Neural cell (in vitro differentiated cells): ENCODE measurements at regions not wholly inside any gene's neighbourhood (a gene's known extent, or its start where the extent isn't known, plus 50 kb on each side); places are given as distances from the start of the nearest gene placed in this dataset.

Source experiments
- H2AFZ ChIP-seq: fragments of 200-600, 300-800 bp; sonication (generic), shearing (Covaris generic); 2 replicates; pipeline ENCODE4 v1.6.0; 2014; ENCODE audit warnings: low read depth, mild to moderate bottlenecking, antibody characterized with exemption, low read length, moderate library complexity
- H3F3A ChIP-seq: fragments of 200-600 bp; shearing (Covaris generic); 2 replicates; pipeline ENCODE4 v1.6.1; 2016; ENCODE audit warnings: mild to moderate bottlenecking, moderate library complexity, mixed read lengths, antibody characterized with exemption, low read length; ENCODE audit not compliant: insufficient read depth, poor library complexity, severe bottlenecking
- H3K27ac ChIP-seq: fragments of 200-600, 300-800 bp; sonication (generic), shearing (Covaris generic); 2 replicates; pipeline ENCODE4 v1.5.1; 2014; ENCODE audit warnings: mild to moderate bottlenecking, low read length, moderate library complexity
- H3K27me3 ChIP-seq: fragments of 300-800, 200-600 bp; sonication (generic), shearing (Covaris generic); 2 replicates; pipeline ENCODE4 v1.6.0; 2014; ENCODE audit warnings: mild to moderate bottlenecking, low read depth, low read length, moderate library complexity; ENCODE audit not compliant: insufficient read depth
- H3K36me3 ChIP-seq: fragments of 300-800, 200-600 bp; sonication (generic), shearing (Covaris generic); 2 replicates; pipeline ENCODE4 v1.5.1; 2014; ENCODE audit warnings: mild to moderate bottlenecking, antibody characterized with exemption, low read length, moderate library complexity; ENCODE audit not compliant: insufficient read depth
- H3K4me2 ChIP-seq: fragments of 300-800, 200-600 bp; sonication (generic), shearing (Covaris generic); 2 replicates; pipeline ENCODE4 v1.6.0; 2014; ENCODE audit warnings: mild to moderate bottlenecking, low read length
- H3K4me3 ChIP-seq: fragments of 300-800, 200-600 bp; sonication (generic), shearing (Covaris generic); 2 replicates; pipeline ENCODE4 v1.5.1; 2014; ENCODE audit warnings: mild to moderate bottlenecking, low read length, moderate library complexity
- H3K79me2 ChIP-seq: fragments of 200-600 bp; shearing (Covaris generic); replicated peaks from 2 replicates; pipeline ENCODE4 v1.6.0; 2014; ENCODE audit warnings: mild to moderate bottlenecking, low read length, moderate library complexity; ENCODE audit not compliant: insufficient read depth
- H3K9ac ChIP-seq: fragments of 300-800, 200-600 bp; sonication (generic), shearing (Covaris generic); 2 replicates; pipeline ENCODE4 v1.6.1; 2016; ENCODE audit warnings: mild to moderate bottlenecking, low read length, mixed read lengths
- H3K9me2 ChIP-seq: fragments of 200-600 bp; shearing (Covaris generic); 2 replicates; pipeline ENCODE4 v1.6.1; 2016; ENCODE audit warnings: mild to moderate bottlenecking, low read length, mixed read lengths; ENCODE audit not compliant: insufficient read depth
- H3K9me3 ChIP-seq: fragments of 200-600, 300-800 bp; sonication (generic), shearing (Covaris generic); 2 replicates; pipeline ENCODE4 v1.6.1; 2016; ENCODE audit warnings: mild to moderate bottlenecking, mixed run types, low read length, moderate library complexity, mixed read lengths
- H4K20me1 ChIP-seq: fragments of 200-600 bp; shearing (Covaris generic); 2 replicates; pipeline ENCODE4 v1.6.1; 2016; ENCODE audit warnings: mild to moderate bottlenecking, mixed run types; ENCODE audit not compliant: insufficient read depth
- EP300 ChIP-seq: fragments of 450-650 bp; conservative IDR thresholded peaks from 2 replicates; pipeline ENCODE4 v1.6.1; 2014; ENCODE audit warnings: antibody characterized with exemption, mild to moderate bottlenecking, moderate library complexity; ENCODE audit not compliant: poor library complexity, severe bottlenecking
- EZH2 ChIP-seq: fragments of 200-600, 300-800 bp; shearing (Covaris generic), sonication (generic); IDR thresholded peaks from 2 replicates; pipeline ENCODE4 v1.6.1; 2014; ENCODE audit warnings: antibody characterized with exemption, low read length, borderline replicate concordance, mild to moderate bottlenecking; ENCODE audit not compliant: insufficient read depth, poor library complexity, severe bottlenecking
- POLR2AphosphoS5 ChIP-seq: IDR thresholded peaks from 2 replicates; pipeline ENCODE4 v1.6.1; 2012
- RAD21 ChIP-seq: fragments of 450-650 bp; conservative IDR thresholded peaks from 2 replicates; pipeline ENCODE4 v1.6.1; 2014; ENCODE audit warnings: antibody characterized with exemption, mild to moderate bottlenecking, moderate library complexity
- SMC3 ChIP-seq: fragments of 450-650 bp; conservative IDR thresholded peaks from 2 replicates; pipeline ENCODE4 v1.6.1; 2014; ENCODE audit warnings: antibody characterized with exemption, mild to moderate bottlenecking, moderate library complexity; ENCODE audit not compliant: poor library complexity
- TAF1 ChIP-seq: IDR thresholded peaks from 2 replicates; pipeline ENCODE4 v1.6.1; 2012; ENCODE audit warnings: low read depth
- TF ChIP-seq, protein P1 (sequence below): fragments of 450-650 bp; IDR thresholded peaks from 2 replicates; pipeline ENCODE4 v1.5.1; 2014; ENCODE audit warnings: antibody characterized with exemption, mild to moderate bottlenecking, moderate library complexity; ENCODE audit not compliant: poor library complexity, severe bottlenecking
- TF ChIP-seq, protein P2 (sequence below): IDR thresholded peaks from 2 replicates; pipeline ENCODE4 v1.6.1; 2012; ENCODE audit warnings: borderline replicate concordance

DNA sequence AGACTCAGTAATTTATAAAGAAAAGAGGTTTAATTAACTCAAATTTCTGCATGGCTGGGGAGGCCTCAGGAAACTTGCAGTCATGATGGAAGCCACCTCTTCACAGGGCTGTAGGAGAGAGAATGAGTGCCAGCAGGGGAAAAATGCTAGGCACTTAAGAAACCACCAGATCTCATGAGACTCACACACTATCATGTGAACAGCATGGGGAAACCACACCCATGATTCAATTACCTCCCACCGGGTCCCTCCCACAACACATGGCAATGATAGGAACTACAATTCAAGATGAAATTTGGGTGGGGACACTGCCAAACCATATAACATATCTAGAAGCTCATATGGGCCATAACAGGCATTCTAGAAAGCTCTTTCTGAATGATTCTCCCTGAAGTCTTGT lies 190.3 kb downstream of the WNT5A start:
- no peaks in the 10 kb centered on the region for H3K79me2 ChIP-seq
- no peak overlapping the region for H3K4me2 ChIP-seq
- no peaks in the 10 kb centered on the region for H3K9me2 ChIP-seq
- H3K9ac ChIP-seq, result no peak overlapping the region
- no peak overlapping the region for H3K27ac ChIP-seq
- H3K4me3 ChIP-seq, result no peak overlapping the region
- H3K36me3 ChIP-seq, result no peaks in the 10 kb centered on the region
- no peaks in the 10 kb centered on the region for H4K20me1 ChIP-seq
- no peaks in the 10 kb centered on the region for H3K27me3 ChIP-seq
- H2AFZ ChIP-seq, result no peak overlapping the region
- H3F3A ChIP-seq, result no peaks in the 10 kb centered on the region
- no peak for TF ChIP-seq EZH2
- TF ChIP-seq, protein P1, sequence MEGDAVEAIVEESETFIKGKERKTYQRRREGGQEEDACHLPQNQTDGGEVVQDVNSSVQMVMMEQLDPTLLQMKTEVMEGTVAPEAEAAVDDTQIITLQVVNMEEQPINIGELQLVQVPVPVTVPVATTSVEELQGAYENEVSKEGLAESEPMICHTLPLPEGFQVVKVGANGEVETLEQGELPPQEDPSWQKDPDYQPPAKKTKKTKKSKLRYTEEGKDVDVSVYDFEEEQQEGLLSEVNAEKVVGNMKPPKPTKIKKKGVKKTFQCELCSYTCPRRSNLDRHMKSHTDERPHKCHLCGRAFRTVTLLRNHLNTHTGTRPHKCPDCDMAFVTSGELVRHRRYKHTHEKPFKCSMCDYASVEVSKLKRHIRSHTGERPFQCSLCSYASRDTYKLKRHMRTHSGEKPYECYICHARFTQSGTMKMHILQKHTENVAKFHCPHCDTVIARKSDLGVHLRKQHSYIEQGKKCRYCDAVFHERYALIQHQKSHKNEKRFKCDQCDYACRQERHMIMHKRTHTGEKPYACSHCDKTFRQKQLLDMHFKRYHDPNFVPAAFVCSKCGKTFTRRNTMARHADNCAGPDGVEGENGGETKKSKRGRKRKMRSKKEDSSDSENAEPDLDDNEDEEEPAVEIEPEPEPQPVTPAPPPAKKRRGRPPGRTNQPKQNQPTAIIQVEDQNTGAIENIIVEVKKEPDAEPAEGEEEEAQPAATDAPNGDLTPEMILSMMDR, result no peak
- no peak for TF ChIP-seq RAD21
- TF ChIP-seq, protein P2, sequence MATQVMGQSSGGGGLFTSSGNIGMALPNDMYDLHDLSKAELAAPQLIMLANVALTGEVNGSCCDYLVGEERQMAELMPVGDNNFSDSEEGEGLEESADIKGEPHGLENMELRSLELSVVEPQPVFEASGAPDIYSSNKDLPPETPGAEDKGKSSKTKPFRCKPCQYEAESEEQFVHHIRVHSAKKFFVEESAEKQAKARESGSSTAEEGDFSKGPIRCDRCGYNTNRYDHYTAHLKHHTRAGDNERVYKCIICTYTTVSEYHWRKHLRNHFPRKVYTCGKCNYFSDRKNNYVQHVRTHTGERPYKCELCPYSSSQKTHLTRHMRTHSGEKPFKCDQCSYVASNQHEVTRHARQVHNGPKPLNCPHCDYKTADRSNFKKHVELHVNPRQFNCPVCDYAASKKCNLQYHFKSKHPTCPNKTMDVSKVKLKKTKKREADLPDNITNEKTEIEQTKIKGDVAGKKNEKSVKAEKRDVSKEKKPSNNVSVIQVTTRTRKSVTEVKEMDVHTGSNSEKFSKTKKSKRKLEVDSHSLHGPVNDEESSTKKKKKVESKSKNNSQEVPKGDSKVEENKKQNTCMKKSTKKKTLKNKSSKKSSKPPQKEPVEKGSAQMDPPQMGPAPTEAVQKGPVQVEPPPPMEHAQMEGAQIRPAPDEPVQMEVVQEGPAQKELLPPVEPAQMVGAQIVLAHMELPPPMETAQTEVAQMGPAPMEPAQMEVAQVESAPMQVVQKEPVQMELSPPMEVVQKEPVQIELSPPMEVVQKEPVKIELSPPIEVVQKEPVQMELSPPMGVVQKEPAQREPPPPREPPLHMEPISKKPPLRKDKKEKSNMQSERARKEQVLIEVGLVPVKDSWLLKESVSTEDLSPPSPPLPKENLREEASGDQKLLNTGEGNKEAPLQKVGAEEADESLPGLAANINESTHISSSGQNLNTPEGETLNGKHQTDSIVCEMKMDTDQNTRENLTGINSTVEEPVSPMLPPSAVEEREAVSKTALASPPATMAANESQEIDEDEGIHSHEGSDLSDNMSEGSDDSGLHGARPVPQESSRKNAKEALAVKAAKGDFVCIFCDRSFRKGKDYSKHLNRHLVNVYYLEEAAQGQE, result no peak
- no peaks in the 10 kb centered on the region for H3K9me3 ChIP-seq

DNA sequence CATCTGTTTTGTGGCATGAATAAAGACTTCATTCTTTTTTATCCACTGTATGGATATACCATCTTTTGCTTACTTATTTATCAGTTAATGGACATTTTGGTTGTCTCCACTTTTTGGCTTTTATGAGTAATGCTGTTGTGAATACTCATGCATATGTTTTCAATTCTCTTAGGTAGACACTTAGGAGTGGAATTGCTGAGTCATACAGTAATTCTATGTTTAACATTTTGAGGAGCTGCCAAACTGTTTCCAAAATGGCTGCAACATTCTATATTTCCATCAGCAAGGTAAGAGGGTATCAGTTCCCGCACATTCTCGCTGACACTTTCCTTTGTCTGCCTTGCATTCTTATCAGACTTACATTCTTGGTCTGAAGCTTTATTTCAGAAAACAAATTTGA lies 191.1 kb downstream of the WNT5A start:
- Histone ChIP-seq H3K4me3 (no peak overlapping the region), H3K9me2 (no peaks in the 10 kb centered on the region), H3K79me2 (no peaks in the 10 kb centered on the region), H3F3A (no peaks in the 10 kb centered on the region), H3K27ac (no peak overlapping the region), H3K9ac (no peak overlapping the region), H3K36me3 (no peaks in the 10 kb centered on the region), H3K27me3 (no peaks in the 10 kb centered on the region), H2AFZ (no peak overlapping the region), H3K4me2 (no peak overlapping the region), H3K9me3 (no peaks in the 10 kb centered on the region), H4K20me1 (no peaks in the 10 kb centered on the region)
- no peak for TF ChIP-seq POLR2AphosphoS5
- no peak for TF ChIP-seq EP300
- TF ChIP-seq TAF1, result no peak
- TF ChIP-seq SMC3, result no peak
- TF ChIP-seq, protein P2, result no peak
- TF ChIP-seq EZH2, result no peak
- TF ChIP-seq, protein P1, result no peak
- no peak for TF ChIP-seq RAD21
